HG03196 (cell line): ENCODE measurements at regions not wholly inside any gene's neighbourhood (a gene's known extent, or its start where the extent isn't known, plus 50 kb on each side); places are given as distances from the start of the nearest gene placed in this dataset.

Experiments
- ATAC-seq: cut with Tn5 transposase; IDR thresholded peaks from one replicate; pipeline ENCODE4 v1.9.1; 2021; ENCODE audit not compliant: unreplicated experiment

GRCh38 chr12:20213723-20214625, 154.4 kb upstream of the PDE3A start:
- no peak for ATAC-seq

- ATAC-seq = no peak
Observed at GRCh38 chr12:20220339-20220738, 148.0 kb upstream of the PDE3A start.

- no peak for ATAC-seq
Observed at GRCh38 chr12:20232931-20233675, 135.2 kb upstream of the PDE3A start.

GRCh38 chr12:20234474-20234873, 133.9 kb upstream of the PDE3A start:
- no peak for ATAC-seq

GRCh38 chr12:20237091-20237490, 131.2 kb upstream of the PDE3A start:
- no peak for ATAC-seq

- no peak for ATAC-seq
Observed at GRCh38 chr12:20245491-20245890, 122.8 kb upstream of the PDE3A start.

- ATAC-seq = no peak
Observed at GRCh38 chr12:20248646-20249045, 119.7 kb upstream of the PDE3A start.

GRCh38 chr12:20250761-20251160, 117.6 kb upstream of the PDE3A start:
- no peak for ATAC-seq

- no peak for ATAC-seq
Observed at GRCh38 chr12:20257311-20257710, 111.0 kb upstream of the PDE3A start.

- no peak for ATAC-seq
Observed at GRCh38 chr12:20259786-20260185, 108.6 kb upstream of the PDE3A start.

- ATAC-seq = no peak
Observed at GRCh38 chr12:20260851-20261250, 107.5 kb upstream of the PDE3A start.

- no peak for ATAC-seq
Observed at GRCh38 chr12:20262119-20262518, 106.2 kb upstream of the PDE3A start.

- no peak for ATAC-seq
Observed at GRCh38 chr12:20264026-20264425, 104.3 kb upstream of the PDE3A start.

- no peak for ATAC-seq
Observed at GRCh38 chr12:20264608-20265114, 103.7 kb upstream of the PDE3A start.

- ATAC-seq = no peak
Observed at GRCh38 chr12:20268121-20268732, 100.1 kb upstream of the PDE3A start.

- no peak for ATAC-seq
Observed at GRCh38 chr12:20268771-20269170, 99.6 kb upstream of the PDE3A start.

GRCh38 chr12:20269337-20270067, 98.8 kb upstream of the PDE3A start:
- ATAC-seq = no peak

GRCh38 chr12:20270557-20270956, 97.8 kb upstream of the PDE3A start:
- no peak for ATAC-seq

- ATAC-seq = no peak
Observed at GRCh38 chr12:20272161-20272560, 96.2 kb upstream of the PDE3A start.

GRCh38 chr12:20272801-20273200, 95.5 kb upstream of the PDE3A start:
- no peak for ATAC-seq

GRCh38 chr12:20274008-20274407, 94.3 kb upstream of the PDE3A start:
- no peak for ATAC-seq
